T-helper 2 cell (primary cell): ENCODE measurements at regions not wholly inside any gene's neighbourhood (a gene's known extent, or its start where the extent isn't known, plus 50 kb on each side); places are given as distances from the start of the nearest gene placed in this dataset.

ENCODE experiments used
- DNase-seq, 5 experiments: peaks; one replicate each; pipeline versions ENCODE4 v3.0.0 to v3.0.0-alpha.2; 2012 to 2022

GRCh38 chr6:85396159-85396808, 53.6 kb upstream of the NT5E start:
- no peak for DNase-seq

- DNase-seq: no peak
Measured at GRCh38 chr6:85395746-85396145, 54.1 kb upstream of the NT5E start.

- DNase-seq: no peak
Measured at GRCh38 chr6:85394853-85395538, 54.9 kb upstream of the NT5E start.

GRCh38 chr6:85394199-85394598, 55.7 kb upstream of the NT5E start:
- no peak for DNase-seq

- DNase-seq: no peak
Measured at GRCh38 chr6:85392379-85392778, 57.5 kb upstream of the NT5E start.

GRCh38 chr6:85390775-85391174, 59.1 kb upstream of the NT5E start:
- DNase-seq: no peak

GRCh38 chr6:85390105-85390728, 59.7 kb upstream of the NT5E start:
- no peak for DNase-seq

- no peak for DNase-seq
Measured at GRCh38 chr6:85389151-85389797, 60.6 kb upstream of the NT5E start.

GRCh38 chr6:85388531-85388930, 61.4 kb upstream of the NT5E start:
- DNase-seq: no peak

- DNase-seq: no peak
Measured at GRCh38 chr6:85385636-85386315, 64.1 kb upstream of the NT5E start.

- no peak for DNase-seq
Measured at GRCh38 chr6:85383042-85383441, 66.8 kb upstream of the NT5E start.

- DNase-seq: no peak
Measured at GRCh38 chr6:85382541-85382940, 67.3 kb upstream of the NT5E start.

- no peak for DNase-seq
Measured at GRCh38 chr6:85372915-85373270, 77.0 kb upstream of the NT5E start.

- DNase-seq: no peak
Measured at GRCh38 chr6:85372188-85372914, 77.5 kb upstream of the NT5E start.

- no peak for DNase-seq
Measured at GRCh38 chr6:85368631-85369030, 81.3 kb upstream of the NT5E start.

- peak in 1 of 5 experiments; percentile 7 for DNase-seq
Measured at GRCh38 chr6:85364344-85364743, 85.5 kb upstream of the NT5E start.

GRCh38 chr6:85363870-85364269, 86.0 kb upstream of the NT5E start:
- no peak for DNase-seq

- no peak for DNase-seq
Measured at GRCh38 chr6:85362652-85363310, 87.1 kb upstream of the NT5E start.

- DNase-seq: no peak
Measured at GRCh38 chr6:85361643-85362014, 88.3 kb upstream of the NT5E start.

GRCh38 chr6:85360794-85361642, 88.9 kb upstream of the NT5E start:
- no peak for DNase-seq

GRCh38 chr6:85357651-85358050, 92.2 kb upstream of the NT5E start:
- no peak for DNase-seq
